ENCODE measurements at regions not wholly inside any gene's neighbourhood (a gene's known extent, or its start where the extent isn't known, plus 50 kb on each side); places are given as distances from the start of the nearest gene placed in this dataset.

- no peak for DNase-seq (ENCODE audit: low spot score)
- TF ChIP-seq, protein P1, sequence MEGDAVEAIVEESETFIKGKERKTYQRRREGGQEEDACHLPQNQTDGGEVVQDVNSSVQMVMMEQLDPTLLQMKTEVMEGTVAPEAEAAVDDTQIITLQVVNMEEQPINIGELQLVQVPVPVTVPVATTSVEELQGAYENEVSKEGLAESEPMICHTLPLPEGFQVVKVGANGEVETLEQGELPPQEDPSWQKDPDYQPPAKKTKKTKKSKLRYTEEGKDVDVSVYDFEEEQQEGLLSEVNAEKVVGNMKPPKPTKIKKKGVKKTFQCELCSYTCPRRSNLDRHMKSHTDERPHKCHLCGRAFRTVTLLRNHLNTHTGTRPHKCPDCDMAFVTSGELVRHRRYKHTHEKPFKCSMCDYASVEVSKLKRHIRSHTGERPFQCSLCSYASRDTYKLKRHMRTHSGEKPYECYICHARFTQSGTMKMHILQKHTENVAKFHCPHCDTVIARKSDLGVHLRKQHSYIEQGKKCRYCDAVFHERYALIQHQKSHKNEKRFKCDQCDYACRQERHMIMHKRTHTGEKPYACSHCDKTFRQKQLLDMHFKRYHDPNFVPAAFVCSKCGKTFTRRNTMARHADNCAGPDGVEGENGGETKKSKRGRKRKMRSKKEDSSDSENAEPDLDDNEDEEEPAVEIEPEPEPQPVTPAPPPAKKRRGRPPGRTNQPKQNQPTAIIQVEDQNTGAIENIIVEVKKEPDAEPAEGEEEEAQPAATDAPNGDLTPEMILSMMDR (IDR thresholded peaks at IDR 0.05; ENCODE audit: borderline replicate concordance, control extremely low read depth, extremely low read depth, insufficient read depth, missing control alignments), result no peak
- in situ Hi-C loops (cut with MboI; ENCODE audit: low sequenced_read_pairs, unreplicated experiment), result no loop called here
Observed at GRCh38 chr5:51960617-51961121, 577.4 kb downstream of the ISL1 start.

DNA sequence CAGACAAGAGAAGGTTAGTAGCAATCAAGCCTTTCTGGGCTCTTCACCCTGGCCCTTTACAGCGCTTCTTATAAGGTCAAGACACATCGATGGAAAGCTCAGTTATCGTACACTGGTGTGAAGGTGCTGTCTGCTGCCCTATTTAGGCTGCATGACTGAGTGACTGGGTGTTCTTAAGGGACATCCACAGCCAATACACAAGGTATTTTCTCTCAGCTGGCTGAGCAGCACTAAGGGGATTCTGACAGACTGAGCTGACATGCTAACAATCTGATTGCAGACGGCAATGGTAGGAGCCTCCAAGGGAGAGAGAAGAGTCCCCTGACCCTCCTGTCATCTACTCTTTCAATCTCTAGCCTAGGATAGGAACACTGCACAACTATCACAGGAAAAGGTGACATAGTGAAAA is 577.9 kb downstream of the ISL1 start:
- in situ Hi-C loops (cut with MboI; ENCODE audit: low sequenced_read_pairs, unreplicated experiment), result no loop called here
- TF ChIP-seq, protein P1 (IDR thresholded peaks at IDR 0.05; ENCODE audit: borderline replicate concordance, control extremely low read depth, extremely low read depth, insufficient read depth, missing control alignments), result no peak
- no peak for DNase-seq (ENCODE audit: low spot score)

GRCh38 chr5:51968756-51969155 is 585.5 kb downstream of the ISL1 start:
- in situ Hi-C loops (cut with MboI; ENCODE audit: low sequenced_read_pairs, unreplicated experiment), result no loop called here
- TF ChIP-seq, protein P1 (IDR thresholded peaks at IDR 0.05; ENCODE audit: borderline replicate concordance, control extremely low read depth, extremely low read depth, insufficient read depth, missing control alignments), result no peak
- no peak for DNase-seq (ENCODE audit: low spot score)

DNA sequence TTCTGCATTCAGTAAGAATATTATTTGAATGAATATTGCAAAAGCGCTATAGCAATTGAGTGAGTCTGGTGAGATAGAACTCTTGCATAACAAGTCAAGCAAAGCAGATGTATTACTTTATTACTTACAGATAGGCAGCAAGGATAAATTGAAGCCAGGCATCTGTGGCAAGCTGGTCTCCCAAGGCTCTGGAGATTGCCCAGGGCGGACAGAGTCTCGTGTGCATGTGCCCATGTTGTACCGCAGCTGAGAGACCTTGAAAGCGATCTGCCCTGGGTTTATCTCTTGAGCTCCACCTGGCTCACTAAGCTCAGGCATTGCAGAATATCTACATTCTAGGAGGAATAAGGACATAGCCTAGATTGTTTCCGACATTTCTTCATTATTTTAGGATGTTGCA is 591.6 kb downstream of the ISL1 start:
- no peak for DNase-seq (ENCODE audit: low spot score)
- TF ChIP-seq, protein P1 (IDR thresholded peaks at IDR 0.05; ENCODE audit: borderline replicate concordance, control extremely low read depth, extremely low read depth, insufficient read depth, missing control alignments), result no peak
- in situ Hi-C loops (cut with MboI; ENCODE audit: low sequenced_read_pairs, unreplicated experiment), result no loop called here

DNA sequence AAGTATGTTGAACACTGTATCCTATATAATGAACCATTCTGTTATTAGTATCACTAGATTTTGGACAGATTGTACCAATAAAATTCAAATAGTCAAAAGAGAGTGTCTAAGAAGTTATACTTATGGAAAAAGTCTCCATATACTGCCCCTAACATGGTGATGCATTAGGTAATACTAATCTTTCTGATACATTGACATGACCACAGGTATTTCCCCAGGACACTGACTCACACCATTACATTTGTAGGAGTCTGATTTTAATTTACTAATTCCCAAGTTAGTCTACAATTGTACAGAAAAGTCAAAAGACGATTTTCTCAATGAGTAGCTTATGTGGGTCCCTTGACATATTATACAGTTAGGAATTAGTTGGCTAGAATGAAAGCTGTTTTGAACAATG is 593.8 kb downstream of the ISL1 start:
- TF ChIP-seq, protein P1 (IDR thresholded peaks at IDR 0.05; ENCODE audit: borderline replicate concordance, control extremely low read depth, extremely low read depth, insufficient read depth, missing control alignments), result no peak
- in situ Hi-C loops (cut with MboI; ENCODE audit: low sequenced_read_pairs, unreplicated experiment), result no loop called here
- DNase-seq (ENCODE audit: low spot score), result no peak

- TF ChIP-seq, protein P1 (IDR thresholded peaks at IDR 0.05; ENCODE audit: borderline replicate concordance, control extremely low read depth, extremely low read depth, insufficient read depth, missing control alignments), result no peak
- in situ Hi-C loops (cut with MboI; ENCODE audit: low sequenced_read_pairs, unreplicated experiment), result no loop called here
- DNase-seq (ENCODE audit: low spot score), result no peak
Observed at GRCh38 chr5:51983161-51983560, 599.9 kb downstream of the ISL1 start.

- DNase-seq (ENCODE audit: low spot score), result no peak
- in situ Hi-C loops (cut with MboI; ENCODE audit: low sequenced_read_pairs, unreplicated experiment), result no loop called here
- TF ChIP-seq, protein P1 (IDR thresholded peaks at IDR 0.05; ENCODE audit: borderline replicate concordance, control extremely low read depth, extremely low read depth, insufficient read depth, missing control alignments), result no peak
Observed at GRCh38 chr5:51986733-51987132, 603.5 kb downstream of the ISL1 start.
